ENCODE measurements at regions not wholly inside any gene's neighbourhood (a gene's known extent, or its start where the extent isn't known, plus 50 kb on each side); places are given as distances from the start of the nearest gene placed in this dataset.

DNA sequence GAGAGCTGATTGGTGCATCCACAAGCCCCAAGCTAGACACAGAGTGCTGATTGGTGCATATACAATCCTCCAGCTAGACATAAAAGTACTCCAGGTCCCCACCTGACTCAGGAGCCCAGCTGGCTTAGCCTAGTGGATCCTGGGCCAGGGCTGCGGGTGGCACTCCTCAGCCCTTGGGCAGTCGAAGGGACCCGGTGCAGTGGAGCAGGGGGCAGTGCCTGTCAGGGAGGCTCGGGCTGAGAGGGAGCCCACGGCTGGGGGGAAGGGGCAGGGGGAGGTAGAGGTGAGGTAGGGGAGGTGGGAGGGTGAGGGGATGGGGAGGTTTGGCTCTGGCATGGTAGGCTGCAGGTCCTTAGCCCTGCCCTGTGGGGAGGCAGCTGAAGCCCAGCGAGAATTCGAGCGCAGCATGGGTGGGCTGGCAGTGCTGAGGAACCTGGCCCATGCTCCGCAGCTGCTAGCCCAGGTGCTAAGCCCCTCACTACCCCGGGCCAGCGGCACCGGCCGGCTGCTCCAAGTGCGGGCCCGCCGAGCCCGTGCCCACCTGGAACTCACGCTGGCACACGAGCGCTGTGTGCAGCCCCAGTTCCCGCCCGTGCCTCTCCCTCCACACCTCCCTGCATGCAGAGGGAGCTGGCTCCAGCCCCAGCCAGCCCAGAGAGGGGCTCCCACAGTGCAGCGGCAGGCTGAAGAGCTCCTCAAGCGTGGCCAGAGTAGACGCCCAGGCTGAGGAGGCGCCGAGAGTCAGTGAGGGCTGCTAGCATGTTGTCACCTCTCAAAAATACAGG, 742.8 kb downstream of the FAM181B start:
- TF ChIP-seq, protein P1, sequence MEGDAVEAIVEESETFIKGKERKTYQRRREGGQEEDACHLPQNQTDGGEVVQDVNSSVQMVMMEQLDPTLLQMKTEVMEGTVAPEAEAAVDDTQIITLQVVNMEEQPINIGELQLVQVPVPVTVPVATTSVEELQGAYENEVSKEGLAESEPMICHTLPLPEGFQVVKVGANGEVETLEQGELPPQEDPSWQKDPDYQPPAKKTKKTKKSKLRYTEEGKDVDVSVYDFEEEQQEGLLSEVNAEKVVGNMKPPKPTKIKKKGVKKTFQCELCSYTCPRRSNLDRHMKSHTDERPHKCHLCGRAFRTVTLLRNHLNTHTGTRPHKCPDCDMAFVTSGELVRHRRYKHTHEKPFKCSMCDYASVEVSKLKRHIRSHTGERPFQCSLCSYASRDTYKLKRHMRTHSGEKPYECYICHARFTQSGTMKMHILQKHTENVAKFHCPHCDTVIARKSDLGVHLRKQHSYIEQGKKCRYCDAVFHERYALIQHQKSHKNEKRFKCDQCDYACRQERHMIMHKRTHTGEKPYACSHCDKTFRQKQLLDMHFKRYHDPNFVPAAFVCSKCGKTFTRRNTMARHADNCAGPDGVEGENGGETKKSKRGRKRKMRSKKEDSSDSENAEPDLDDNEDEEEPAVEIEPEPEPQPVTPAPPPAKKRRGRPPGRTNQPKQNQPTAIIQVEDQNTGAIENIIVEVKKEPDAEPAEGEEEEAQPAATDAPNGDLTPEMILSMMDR (IDR thresholded peaks at IDR 0.05; ENCODE audit: low read depth, low read length) = no peak
- H3K4me3 ChIP-seq = no peak overlapping the region
- H3K36me3 ChIP-seq = no peaks in the 10 kb centered on the region
- H3K4me1 ChIP-seq (ENCODE audit: low read depth) = no peaks in the 10 kb centered on the region
- no peak overlapping the region for H3K27ac ChIP-seq
- no peaks in the 10 kb centered on the region for H3K27me3 ChIP-seq
- no peak for DNase-seq (ENCODE audit: low read depth in 1 of 2, low spot score in 1 of 2)
- H3K9me3 ChIP-seq (ENCODE audit: low read depth) = no peaks in the 10 kb centered on the region

DNA sequence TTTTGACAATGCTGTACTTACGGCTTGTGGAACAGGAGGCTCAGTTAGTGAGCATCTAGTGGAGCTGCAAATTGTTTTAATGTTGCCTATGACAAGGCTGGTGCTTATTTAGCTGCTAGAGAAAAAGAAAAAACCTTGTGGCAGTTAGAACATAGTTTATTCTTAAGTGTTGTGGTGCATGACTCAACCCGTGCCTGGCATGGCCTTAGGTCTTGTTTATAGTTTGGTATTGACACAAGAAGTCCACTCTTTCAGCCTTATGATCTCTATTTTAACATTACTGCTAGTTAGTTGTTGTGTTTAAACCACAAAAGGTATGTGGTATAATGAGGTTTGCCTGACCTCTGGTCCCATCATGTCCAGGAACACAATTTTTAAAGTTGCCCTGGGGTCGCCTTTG, 744.6 kb downstream of the FAM181B start:
- no peak for DNase-seq (ENCODE audit: low read depth in 1 of 2, low spot score in 1 of 2)
- Histone ChIP-seq H3K4me3 (no peak overlapping the region), H3K36me3 (no peaks in the 10 kb centered on the region), H3K9me3 (ENCODE audit: low read depth) (no peaks in the 10 kb centered on the region), H3K27me3 (no peaks in the 10 kb centered on the region), H3K27ac (no peak overlapping the region), H3K4me1 (ENCODE audit: low read depth) (no peaks in the 10 kb centered on the region)
- TF ChIP-seq, protein P1 (IDR thresholded peaks at IDR 0.05; ENCODE audit: low read depth, low read length) = no peak

DNA sequence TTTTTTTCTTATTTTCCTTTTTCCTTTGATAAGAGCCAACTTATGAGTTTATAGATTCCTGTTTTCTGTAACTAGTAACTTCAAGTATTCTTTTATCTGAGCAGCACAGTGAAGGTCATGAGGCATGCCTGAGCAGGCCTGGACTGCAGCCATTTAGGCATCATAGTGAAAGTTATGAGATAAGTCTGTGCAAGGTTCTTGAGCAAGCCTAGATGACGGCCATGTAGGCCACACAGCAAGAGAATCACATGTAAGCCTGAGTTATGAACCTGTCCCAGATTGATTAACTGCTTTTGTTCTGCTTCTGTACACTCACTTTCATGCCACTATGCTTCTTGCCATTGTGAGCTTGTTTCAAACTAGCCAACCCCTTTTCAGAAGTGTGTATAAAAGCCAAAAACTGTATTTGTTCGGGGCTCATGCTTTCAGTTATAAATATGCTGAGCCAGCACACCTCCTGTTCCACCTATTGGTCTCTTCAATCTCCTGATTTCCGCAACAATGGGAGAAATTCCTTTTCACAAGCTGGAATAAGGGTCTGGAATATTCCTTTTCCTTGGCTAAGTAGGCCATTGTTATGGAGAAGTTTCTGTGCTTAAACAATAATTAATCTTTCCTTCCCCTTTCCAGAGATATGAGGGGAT, 745.7 kb downstream of the FAM181B start:
- TF ChIP-seq, protein P1 (IDR thresholded peaks at IDR 0.05; ENCODE audit: low read depth, low read length) = no peak
- Histone ChIP-seq H3K27ac (no peak overlapping the region), H3K4me3 (no peak overlapping the region), H3K4me1 (ENCODE audit: low read depth) (no peaks in the 10 kb centered on the region), H3K36me3 (no peaks in the 10 kb centered on the region), H3K9me3 (ENCODE audit: low read depth) (no peaks in the 10 kb centered on the region), H3K27me3 (no peaks in the 10 kb centered on the region)
- DNase-seq (ENCODE audit: low read depth in 1 of 2, low spot score in 1 of 2) = peak in 1 of 2 donors; percentile 41

DNA sequence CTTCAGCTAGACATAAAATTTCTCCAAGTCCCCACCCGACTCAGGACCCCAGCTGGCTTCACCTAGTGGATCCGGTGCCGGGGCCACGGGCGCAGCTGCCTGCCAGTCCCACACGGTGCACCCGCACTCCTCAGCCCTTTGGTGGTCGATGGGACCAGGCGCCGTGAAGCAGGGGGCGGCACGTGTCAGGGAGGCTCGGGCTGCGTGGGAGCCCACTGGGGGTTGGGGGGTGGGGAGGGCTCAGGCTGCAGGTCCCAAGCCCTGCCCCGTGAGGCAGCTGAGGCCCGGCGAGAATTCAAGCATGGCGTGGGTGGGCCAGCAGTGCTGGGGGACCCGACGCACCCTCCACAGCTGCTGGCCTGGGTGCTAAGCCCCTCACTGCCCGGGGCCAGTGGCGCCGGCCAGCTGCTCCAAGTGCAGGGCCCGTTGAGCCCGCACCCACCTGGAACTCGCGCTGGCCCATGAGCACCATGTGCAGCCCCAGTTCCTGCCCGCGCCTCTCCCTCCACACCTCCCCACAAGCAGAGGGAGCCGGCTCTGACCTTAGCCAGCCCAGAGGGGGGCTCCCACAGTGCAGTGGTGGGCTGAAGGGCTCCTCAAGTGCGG, 747.0 kb downstream of the FAM181B start:
- Histone ChIP-seq H3K4me3 (no peak overlapping the region), H3K9me3 (ENCODE audit: low read depth) (no peaks in the 10 kb centered on the region), H3K36me3 (no peaks in the 10 kb centered on the region), H3K27me3 (no peaks in the 10 kb centered on the region), H3K27ac (no peak overlapping the region), H3K4me1 (ENCODE audit: low read depth) (no peaks in the 10 kb centered on the region)
- TF ChIP-seq, protein P1 (IDR thresholded peaks at IDR 0.05; ENCODE audit: low read depth, low read length) = no peak
- no peak for DNase-seq (ENCODE audit: low read depth in 1 of 2, low spot score in 1 of 2)

DNA sequence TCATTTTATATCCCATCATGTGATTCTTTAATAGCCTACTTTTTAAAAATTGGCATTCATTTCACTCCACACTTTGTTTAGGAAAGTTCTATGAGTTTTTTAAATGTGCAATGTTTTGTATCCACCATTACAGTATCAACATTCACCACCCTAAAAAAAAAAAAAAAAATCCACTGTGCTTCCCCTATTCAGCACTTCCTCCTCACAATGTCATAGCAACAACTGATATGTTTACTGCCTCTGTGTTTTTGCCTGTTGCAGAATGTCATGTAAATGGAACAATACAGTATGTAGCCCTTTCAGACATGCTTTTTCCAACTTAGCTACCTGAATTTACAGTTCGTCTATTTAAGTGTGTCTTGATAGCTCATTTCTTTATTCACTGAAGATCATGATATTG, 754.2 kb downstream of the FAM181B start:
- Histone ChIP-seq H3K4me3 (no peak overlapping the region), H3K4me1 (ENCODE audit: low read depth) (no peaks in the 10 kb centered on the region), H3K27ac (no peak overlapping the region), H3K27me3 (peaks cover 36% of the 10 kb centered on the region), H3K9me3 (ENCODE audit: low read depth) (no peaks in the 10 kb centered on the region), H3K36me3 (no peaks in the 10 kb centered on the region)
- DNase-seq (ENCODE audit: low read depth in 1 of 2, low spot score in 1 of 2) = no peak
- TF ChIP-seq, protein P1 (IDR thresholded peaks at IDR 0.05; ENCODE audit: low read depth, low read length) = no peak
